Activated B cell treated with CpG ODN at 0.5 μM for 24 hours (primary cell): ENCODE measurements at regions not wholly inside any gene's neighbourhood (a gene's known extent, or its start where the extent isn't known, plus 50 kb on each side); places are given as distances from the start of the nearest gene placed in this dataset.
"Not testable (repeated sequence)": the region's sequence is repeated elsewhere in the genome, so short reads cannot be mapped to it uniquely, and the experiment has no call there.

ENCODE experiments used
- ATAC-seq: fragments of 200-7000 bp; cut with Tn5 transposase; one replicate; pipeline ENCODE4 v1.10.0; 2021; ENCODE audit warnings: low read depth, mild to moderate bottlenecking, moderate library complexity
- CTCF ChIA-PET: fragments of 350-600 bp; sonication (Branson Sonifier 250); formaldehyde crosslinking; loops from one replicate; lab custom pipeline; 2021; ENCODE audit warnings: antibody characterized with exemption; lab: Charles Lee
- POLR2A ChIA-PET: fragments of 350-600 bp; sonication (Branson Sonifier 250); formaldehyde crosslinking; loops from one replicate; lab custom pipeline; 2021; ENCODE audit warnings: antibody characterized with exemption; lab: Charles Lee
- DNase-seq: peaks from one replicate; pipeline ENCODE4 v3.0.0; 2022
- H3K27ac Mint-ChIP-seq: one replicate; pipeline ENCODE4 v1.8.0; 2020; ENCODE audit warnings: mixed read lengths
- H3K27me3 Mint-ChIP-seq: one replicate; pipeline ENCODE4 v1.8.0; 2021; ENCODE audit warnings: mixed read lengths
- H3K36me3 Mint-ChIP-seq: one replicate; pipeline ENCODE4 v1.8.0; 2021; ENCODE audit warnings: low read depth, mixed read lengths
- H3K4me1 Mint-ChIP-seq: one replicate; pipeline ENCODE4 v1.8.0; 2021; ENCODE audit warnings: mixed read lengths
- H3K4me3 Mint-ChIP-seq: one replicate; pipeline ENCODE4 v1.8.0; 2020; ENCODE audit warnings: mild to moderate bottlenecking, mixed read lengths
- H3K9me3 Mint-ChIP-seq: one replicate; pipeline ENCODE4 v1.8.0; 2020; ENCODE audit warnings: mixed read lengths
- CTCF ChIP-seq: fragments of 200-600 bp; IDR thresholded peaks from one replicate; pipeline ENCODE4 v1.8.0; 2022; ENCODE audit warnings: antibody characterized with exemption, mild to moderate bottlenecking
- intact Hi-C: fragments of 100-400 bp; cut with micrococcal nuclease; formaldehyde crosslinking; loops from one replicate; pipeline ENCODE4 v1.15.1; 2024

GRCh38 chr4:72702948-72703347, 133.9 kb upstream of the ADAMTS3 start:
- CTCF ChIA-PET, result interaction anchor here (1.2 kb wide), 1 partner anchor 949 kb away, joined by 3 read pairs; no protein-coding TSS in a partner anchor
- no peak for TF ChIP-seq CTCF
- no peaks in the 10 kb centered on the region for H3K4me1 Mint-ChIP-seq

GRCh38 chr4:72701987-72702819, 133.2 kb upstream of the ADAMTS3 start:
- H3K9me3 Mint-ChIP-seq, result no peaks in the 10 kb centered on the region
- no peak for DNase-seq
- TF ChIP-seq CTCF, result no peak
- H3K27ac Mint-ChIP-seq, result no peak overlapping the region
- no peak for ATAC-seq
- CTCF ChIA-PET, result interaction anchor here (1.2 kb wide), 1 partner anchor 950 kb away, joined by 3 read pairs; no protein-coding TSS in a partner anchor
- intact Hi-C loops, result loop anchor here (1.0 to 10.0 kb wide), 5 partner anchors 317 to 1433 kb away; no protein-coding TSS in a partner anchor
- peak overlapping the region; percentile 75 for H3K4me3 Mint-ChIP-seq
- H3K4me1 Mint-ChIP-seq, result no peaks in the 10 kb centered on the region
- H3K36me3 Mint-ChIP-seq, result no peaks in the 10 kb centered on the region
- POLR2A ChIA-PET, result no interaction called here
- H3K27me3 Mint-ChIP-seq, result peaks cover 6% of the 10 kb centered on the region

More at GRCh38 chr4:72702948-72703347, 133.9 kb upstream of the ADAMTS3 start:
- POLR2A ChIA-PET, result no interaction called here
- intact Hi-C loops, result loop anchor here (1.0 to 10.0 kb wide), 5 partner anchors 316 to 1432 kb away; no protein-coding TSS in a partner anchor
- Mint-ChIP-seq H3K27ac (no peak overlapping the region), H3K27me3 (peaks cover 6% of the 10 kb centered on the region), H3K36me3 (no peaks in the 10 kb centered on the region), H3K9me3 (no peaks in the 10 kb centered on the region), H3K4me3 (no peak overlapping the region)
- ATAC-seq (no peak), DNase-seq (no peak)

- no peak overlapping the region for H3K4me3 Mint-ChIP-seq
- DNase-seq (no peak), ATAC-seq (no peak)
- no peak for TF ChIP-seq CTCF
- no peaks in the 10 kb centered on the region for H3K36me3 Mint-ChIP-seq
- H3K9me3 Mint-ChIP-seq, result no peaks in the 10 kb centered on the region
- H3K27me3 Mint-ChIP-seq, result peaks cover 3% of the 10 kb centered on the region
- intact Hi-C loops, result no loop called here
- H3K27ac Mint-ChIP-seq, result no peak overlapping the region
- ChIA-PET POLR2A (no interaction called here), CTCF (no interaction called here)
- no peaks in the 10 kb centered on the region for H3K4me1 Mint-ChIP-seq
Measured at GRCh38 chr4:72690771-72691170, 121.8 kb upstream of the ADAMTS3 start.

GRCh38 chr4:72689923-72690322, 120.9 kb upstream of the ADAMTS3 start:
- Mint-ChIP-seq H3K36me3 (no peaks in the 10 kb centered on the region), H3K9me3 (no peaks in the 10 kb centered on the region), H3K27ac (no peak overlapping the region), H3K27me3 (no peaks in the 10 kb centered on the region), H3K4me3 (no peak overlapping the region), H3K4me1 (no peaks in the 10 kb centered on the region)
- no peak for TF ChIP-seq CTCF
- DNase-seq (no peak), ATAC-seq (no peak)
- CTCF ChIA-PET, result no interaction called here
- POLR2A ChIA-PET, result no interaction called here
- intact Hi-C loops, result no loop called here

- intact Hi-C loops, H3K4me1 Mint-ChIP-seq, ATAC-seq, CTCF ChIA-PET, H3K36me3 Mint-ChIP-seq, POLR2A ChIA-PET, H3K4me3 Mint-ChIP-seq, H3K9me3 Mint-ChIP-seq, DNase-seq, H3K27me3 Mint-ChIP-seq, H3K27ac Mint-ChIP-seq: not testable (repeated sequence)
Measured at GRCh38 chr4:72686390-72686789, 117.4 kb upstream of the ADAMTS3 start.
